ENCODE measurements at regions not wholly inside any gene's neighbourhood (a gene's known extent, or its start where the extent isn't known, plus 50 kb on each side); places are given as distances from the start of the nearest gene placed in this dataset.

DNA sequence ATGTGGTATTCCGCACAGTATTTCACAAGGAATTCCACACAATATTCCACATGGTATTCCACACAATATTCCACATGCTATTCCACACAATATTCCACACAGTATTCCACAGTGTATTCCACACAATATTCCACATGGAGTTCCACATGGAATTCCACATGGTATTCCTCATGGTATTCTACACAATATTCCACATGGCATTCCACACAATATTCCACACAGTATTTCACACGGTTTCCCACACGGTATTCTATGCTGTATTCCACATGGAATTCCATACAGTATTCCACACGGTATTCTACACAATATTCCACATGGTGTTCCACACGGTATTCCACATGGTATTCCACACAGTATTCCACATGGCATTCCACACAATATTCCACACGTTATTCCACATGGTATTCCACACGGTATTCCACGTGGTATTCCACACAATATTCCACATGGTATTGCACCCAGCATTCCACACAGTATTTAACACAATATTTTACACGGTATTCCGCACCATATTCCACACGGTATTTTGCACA, 137.3 kb upstream of the CHST15 start:
- TF ChIP-seq, protein P1, sequence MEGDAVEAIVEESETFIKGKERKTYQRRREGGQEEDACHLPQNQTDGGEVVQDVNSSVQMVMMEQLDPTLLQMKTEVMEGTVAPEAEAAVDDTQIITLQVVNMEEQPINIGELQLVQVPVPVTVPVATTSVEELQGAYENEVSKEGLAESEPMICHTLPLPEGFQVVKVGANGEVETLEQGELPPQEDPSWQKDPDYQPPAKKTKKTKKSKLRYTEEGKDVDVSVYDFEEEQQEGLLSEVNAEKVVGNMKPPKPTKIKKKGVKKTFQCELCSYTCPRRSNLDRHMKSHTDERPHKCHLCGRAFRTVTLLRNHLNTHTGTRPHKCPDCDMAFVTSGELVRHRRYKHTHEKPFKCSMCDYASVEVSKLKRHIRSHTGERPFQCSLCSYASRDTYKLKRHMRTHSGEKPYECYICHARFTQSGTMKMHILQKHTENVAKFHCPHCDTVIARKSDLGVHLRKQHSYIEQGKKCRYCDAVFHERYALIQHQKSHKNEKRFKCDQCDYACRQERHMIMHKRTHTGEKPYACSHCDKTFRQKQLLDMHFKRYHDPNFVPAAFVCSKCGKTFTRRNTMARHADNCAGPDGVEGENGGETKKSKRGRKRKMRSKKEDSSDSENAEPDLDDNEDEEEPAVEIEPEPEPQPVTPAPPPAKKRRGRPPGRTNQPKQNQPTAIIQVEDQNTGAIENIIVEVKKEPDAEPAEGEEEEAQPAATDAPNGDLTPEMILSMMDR (IDR thresholded peaks at IDR 0.05), result no peak
- TF ChIP-seq POLR2AphosphoS5 (IDR thresholded peaks at IDR 0.05; ENCODE audit: insufficient read depth in 1 of 2, low read depth in 1 of 2), result no peak
